HUDEP-2 (cell line): ENCODE measurements at regions not wholly inside any gene's neighbourhood (a gene's known extent, or its start where the extent isn't known, plus 50 kb on each side); places are given as distances from the start of the nearest gene placed in this dataset.

ENCODE experiments used
- DNase-seq, 76 experiments: peaks; one replicate each; lab custom pipeline; 2025; ENCODE audit not compliant: unreplicated experiment in 76 of 76; lab: John Stamatoyannopoulos, UW

DNA sequence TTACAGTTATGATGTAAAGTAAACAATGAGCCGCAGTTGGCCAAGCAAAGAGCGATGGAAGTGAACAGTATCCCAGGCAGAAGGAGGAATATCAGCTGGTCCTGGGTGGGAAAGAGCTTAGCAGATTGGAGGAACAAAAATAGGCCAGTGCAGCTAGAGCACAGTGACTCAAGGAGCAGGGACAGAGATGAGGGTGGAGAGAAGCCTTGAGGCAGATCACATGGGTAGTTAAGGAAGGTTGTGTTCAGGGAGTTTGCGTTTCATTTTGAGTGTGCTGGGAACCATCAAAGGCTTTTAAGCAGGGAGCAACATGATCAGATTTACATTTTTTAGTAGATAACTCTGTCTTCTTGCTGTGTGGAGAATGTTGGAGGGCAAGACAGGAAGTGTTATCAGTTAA is 113.6 kb downstream of the OAT start:
- no peak for DNase-seq

DNA sequence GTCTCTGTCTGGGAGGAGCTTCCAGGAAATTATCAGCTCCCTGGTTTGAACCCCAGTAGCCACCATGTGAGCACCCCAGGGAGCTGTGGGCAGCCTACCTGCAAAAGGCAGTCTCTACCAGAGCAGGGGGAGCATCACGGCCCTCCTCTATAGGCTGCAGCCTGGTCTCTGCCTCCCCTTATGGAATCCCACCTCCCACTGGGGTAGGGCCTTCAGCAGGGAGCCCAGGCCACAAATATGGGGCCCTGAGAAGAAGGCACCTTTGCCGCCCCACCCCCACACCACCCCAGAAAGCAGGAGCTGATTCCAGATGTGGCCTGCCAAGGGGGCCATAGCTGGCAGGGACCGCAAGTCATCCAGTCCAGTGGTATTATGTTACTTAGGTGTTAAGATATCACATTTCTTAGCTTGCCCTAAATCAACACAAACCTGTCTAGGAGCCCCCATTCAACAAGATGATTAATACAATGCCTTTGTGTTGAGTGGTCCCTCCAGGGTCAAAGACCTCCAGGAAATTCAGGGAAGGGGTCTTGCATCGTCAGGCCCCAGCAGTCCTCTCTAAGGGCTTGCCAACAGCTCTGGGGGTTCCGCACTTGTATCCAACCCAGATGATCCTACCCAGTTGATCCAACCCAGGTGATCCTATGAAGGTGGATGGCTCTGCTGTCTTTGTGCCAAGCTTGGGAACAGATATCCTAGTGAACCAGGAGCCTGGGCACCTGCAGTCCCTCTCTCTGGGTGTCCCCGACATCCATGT is 114.9 kb downstream of the OAT start:
- no peak for DNase-seq

DNA sequence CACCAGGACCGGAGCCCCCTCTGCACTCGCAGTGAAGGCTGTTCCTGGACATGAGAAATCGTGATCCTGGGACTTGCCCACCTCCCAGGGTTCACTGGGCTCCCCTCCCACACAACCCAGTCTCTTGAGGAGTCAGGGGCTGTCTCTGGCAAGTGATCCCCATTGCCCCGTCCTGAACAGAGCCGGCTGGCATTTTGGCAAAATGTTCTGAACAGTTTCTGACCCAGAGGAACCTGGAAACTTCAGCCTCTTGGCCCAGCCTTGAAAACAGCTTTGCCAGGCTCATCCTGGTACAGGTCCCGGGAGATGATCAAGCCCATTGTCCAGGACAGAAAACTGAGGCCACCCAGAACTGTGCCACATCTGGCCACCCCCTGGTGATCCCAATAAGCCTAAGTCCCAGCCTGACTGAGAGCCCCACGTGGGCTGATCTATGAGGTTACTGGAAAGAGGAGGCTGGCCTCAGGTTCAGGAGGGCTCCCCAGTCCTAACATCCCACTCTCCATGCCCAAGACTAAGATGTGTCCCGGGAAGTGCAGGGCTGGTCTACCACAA is 115.7 kb downstream of the OAT start:
- DNase-seq: no peak

DNA sequence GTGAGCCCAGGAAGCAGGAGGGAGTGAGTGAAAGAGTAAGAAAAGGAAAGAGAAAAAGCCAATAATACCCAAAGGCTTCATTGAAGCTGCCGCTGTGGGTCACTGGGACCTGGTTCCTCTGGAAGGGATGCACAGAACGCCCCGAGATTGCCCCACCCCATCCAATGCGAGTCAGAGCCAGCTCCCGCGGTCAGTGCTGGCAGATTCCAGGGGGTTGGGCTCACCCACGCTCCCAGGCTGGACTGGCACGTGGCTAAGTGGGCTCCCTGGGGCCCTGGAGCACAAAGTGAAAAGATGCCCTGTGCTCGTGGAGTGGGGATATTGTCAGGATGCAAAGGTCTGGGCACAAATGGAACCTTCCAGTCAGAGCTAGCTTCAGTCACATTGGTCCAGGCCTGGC is 117.0 kb downstream of the OAT start:
- DNase-seq: no peak

DNA sequence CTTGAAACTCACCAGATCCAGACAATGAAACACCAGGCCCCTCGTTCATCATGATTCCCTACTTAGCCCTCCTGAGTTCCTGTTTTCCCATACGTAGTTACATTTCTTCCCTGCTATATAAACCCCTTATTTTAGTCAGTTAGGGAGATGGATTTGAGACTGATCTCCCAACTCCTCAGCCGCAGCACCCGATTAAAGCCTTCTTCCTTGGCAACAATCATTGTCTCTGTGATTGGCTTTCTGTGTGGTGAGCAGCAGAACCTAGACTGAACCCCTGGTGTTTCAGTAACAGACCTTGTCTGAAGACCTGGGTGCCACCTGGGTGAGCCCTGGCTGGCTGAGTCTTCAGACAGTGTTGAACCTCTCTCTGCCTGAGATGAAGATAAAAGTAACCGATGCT is 118.0 kb downstream of the OAT start:
- DNase-seq: no peak

DNA sequence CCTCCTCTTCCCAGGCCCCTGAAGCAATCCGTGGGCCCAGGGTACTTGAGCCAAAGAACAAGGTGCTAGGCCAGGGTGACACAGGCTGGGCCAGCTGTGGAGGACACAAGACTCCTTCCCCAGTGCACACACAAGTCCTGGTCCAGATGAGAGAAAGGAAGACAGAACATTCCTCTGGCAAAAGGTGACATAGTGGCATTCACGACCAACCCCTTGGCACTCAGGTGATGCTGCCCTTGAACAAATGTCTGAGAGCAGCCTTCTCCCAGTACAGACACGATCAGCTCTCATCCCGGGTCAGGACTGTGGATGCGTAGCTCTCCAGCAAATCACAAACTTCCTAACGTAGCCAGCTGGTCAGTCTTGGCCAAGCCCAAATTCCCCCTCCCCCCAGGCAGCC is 118.5 kb downstream of the OAT start:
- DNase-seq: no peak

DNA sequence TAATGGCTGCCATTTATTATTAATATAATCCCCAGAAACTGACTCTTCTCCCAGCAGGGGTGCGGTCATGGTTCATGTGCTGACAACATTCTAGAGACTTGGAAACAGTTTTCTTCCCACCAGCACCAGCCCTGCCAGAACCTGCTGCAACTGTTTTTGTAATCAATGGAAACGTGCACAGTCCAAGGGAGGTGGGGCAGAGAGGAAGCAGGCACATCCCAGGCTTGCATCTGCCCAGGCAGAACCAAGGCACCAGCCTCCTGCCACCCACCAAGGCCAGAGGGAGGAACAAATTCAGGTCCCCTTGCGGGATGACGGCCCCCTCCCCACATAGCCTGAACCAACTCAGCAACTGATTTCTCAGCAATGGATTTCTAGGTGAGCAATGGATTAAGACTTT is 119.0 kb downstream of the OAT start:
- DNase-seq: no peak

DNA sequence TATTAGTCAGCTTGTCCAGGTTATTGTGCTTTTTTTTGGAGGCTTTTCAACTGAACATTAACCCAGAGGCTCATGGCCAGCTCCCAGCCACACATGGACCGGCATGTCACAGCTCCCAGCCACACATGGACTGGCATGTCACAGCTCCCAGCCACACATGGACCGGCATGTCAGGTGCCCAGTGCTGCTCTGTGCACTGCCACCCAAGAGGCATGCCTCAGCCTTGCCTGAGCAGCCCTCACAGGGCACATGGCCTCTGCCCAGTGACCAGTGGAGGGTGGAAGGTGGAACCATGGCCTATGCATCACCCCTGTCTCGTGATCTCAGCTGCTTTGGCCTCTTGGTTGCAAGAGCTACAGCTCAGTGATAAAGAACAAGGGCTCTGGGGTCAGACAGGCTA is 119.8 kb downstream of the OAT start:
- no peak for DNase-seq

DNA sequence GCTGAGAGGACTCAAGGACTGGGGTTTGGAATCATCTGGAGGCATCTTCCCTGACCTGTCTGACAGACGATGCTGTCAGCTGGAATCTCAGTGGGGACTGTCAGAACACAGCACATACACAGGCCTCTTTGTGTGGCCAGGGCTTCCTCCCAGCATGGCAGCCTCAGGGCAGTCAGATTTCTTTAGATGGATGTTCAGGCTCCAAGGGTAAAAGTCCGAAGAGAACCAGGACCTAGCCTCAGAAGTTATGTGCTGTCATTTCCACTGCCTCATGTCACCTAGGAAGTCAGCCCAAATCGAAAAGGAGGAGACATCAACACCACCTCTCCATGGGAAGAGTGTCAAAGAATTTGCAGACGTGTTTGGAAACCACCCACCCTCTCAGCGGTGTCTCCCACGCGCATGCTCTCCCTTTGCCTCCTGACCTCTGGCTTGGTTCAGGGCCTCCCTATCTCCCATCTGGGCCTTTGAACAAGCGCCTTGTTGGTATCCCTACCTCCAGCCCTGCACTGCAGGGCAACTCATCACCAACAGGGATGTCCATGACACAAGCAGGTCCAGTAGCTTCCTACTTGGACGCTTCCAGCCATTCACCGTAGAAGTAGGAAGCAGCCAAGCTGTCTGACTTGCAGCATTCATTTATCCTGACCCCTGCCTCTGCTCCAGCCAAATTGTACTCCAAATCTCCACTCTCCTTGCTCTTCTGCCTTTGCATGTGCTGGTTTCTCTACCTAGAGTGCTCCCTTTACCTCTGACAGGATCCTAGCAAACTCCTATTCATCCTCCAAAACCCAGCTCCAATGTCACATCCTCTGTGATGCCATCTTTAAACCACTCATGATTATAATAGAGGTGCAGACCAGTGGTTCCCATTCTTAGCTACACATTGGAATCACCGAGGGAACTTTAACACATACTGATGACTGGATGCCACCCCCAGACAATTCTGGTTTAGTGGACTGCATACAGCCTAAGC is 121.6 kb downstream of the OAT start:
- no peak for DNase-seq

DNA sequence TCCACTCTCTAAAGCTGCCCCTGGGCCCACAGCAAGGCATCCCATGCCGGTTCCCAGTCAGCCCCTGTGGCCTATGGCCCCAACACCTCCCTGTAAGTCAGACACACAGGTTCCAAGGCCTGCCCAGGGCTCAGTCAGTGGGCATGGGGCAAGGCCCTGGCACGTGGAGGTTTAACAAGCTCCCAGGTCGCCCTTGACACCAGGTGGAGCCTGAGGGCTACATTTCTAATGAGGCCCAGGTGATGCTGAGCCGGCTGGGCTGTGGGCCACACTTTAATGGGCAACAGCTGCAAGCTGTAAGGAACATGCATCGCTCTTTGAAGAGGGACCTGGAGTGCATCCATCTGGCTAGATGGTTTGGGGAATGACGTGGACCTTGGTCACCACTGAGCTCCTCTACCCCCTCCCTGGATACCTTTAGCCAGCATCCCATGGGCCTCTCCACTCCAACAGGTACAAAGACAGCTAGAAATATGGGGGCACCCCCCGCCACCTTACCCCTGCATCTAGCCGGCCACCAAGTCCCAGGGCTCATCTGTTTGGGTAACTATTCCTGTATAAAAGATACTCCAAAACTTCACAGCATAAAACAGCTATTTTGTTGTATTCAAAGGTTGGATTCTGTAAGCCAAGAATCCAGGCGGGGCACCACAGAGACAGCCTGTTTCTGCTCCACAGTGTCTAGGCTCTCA is 122.5 kb downstream of the OAT start:
- no peak for DNase-seq

DNA sequence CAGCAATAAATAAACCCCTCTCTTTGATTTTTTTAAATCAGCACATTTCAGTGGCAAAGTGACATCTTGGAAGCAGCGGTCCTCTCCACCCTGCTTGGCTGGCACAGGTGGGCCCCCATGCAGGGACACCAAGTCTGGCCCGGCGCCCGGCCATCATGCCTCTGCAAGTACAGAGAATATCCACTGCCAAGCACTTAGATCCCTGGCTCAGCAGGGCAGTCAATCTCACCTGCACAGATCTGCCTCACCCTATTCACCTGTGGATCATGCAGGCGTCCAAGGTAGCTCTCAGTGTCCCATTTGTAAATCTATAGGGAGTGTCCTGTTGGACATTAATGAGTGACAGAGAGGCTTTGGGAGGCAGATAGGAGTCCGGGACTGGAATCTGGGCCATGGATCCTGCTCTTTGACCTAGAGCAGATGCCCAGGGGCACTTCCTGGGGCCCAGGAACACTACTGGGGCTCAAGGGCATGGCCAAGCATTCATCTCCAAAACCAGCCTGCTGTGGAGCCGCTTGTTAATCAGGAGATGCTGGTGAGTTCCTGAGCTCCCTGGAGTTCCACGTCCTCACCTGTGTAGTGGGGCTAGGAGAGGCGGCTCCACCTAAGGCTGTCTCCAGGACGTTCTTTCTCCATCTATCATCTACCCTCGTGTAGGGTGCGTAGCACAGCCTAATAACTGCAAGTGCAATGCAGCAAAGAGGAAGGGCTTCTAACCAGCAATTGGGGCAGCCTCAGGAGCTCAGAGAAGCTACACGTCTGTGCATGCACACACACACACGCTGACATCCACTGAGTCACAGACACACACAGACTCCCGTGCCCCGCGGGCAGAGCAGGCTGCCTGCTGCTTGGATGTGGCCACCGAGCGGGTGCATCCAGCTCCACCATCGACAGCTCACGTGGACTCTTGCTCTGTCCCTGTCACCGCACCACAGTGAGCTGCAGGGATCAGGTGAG is 123.6 kb downstream of the OAT start:
- DNase-seq: no peak

DNA sequence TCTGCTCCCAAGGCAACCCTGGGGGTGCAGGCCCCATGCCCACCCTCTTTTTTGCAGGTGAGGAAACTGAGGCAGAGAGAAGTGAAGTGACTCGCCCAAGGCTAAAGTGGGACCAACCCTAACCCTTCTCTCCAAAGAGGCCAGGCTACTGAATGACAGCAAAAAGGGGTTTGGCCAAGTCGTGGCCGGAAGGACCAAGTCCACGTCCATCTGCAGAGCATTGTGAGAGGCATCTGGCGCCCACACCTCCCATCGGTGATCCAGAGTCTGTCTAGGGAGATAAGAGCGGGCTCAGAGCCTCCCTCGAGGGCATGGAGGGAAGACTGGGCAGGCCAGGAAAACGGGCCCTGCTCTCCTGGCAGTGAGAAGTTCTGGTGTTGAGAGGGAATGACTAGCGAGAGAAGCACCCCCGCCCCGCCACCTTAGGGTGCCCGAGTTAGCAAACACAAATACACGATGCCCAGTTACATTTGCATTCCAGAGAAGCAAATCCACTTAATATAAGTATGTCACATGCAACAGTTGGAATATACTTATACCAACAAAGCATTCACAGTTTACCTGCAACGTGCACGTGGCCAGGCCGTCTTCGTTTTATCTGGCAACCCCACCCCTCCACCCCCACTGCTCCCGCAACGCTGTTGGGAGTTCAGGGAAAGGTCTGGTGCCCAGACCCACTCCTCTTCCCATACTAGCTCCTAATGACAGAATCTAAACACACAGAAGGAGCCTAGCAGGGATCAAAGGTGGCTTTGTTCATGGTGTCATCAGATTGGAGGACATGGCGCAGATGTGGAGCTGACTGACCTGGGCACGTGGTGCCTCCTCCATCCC is 124.9 kb downstream of the OAT start:
- DNase-seq: no peak

DNA sequence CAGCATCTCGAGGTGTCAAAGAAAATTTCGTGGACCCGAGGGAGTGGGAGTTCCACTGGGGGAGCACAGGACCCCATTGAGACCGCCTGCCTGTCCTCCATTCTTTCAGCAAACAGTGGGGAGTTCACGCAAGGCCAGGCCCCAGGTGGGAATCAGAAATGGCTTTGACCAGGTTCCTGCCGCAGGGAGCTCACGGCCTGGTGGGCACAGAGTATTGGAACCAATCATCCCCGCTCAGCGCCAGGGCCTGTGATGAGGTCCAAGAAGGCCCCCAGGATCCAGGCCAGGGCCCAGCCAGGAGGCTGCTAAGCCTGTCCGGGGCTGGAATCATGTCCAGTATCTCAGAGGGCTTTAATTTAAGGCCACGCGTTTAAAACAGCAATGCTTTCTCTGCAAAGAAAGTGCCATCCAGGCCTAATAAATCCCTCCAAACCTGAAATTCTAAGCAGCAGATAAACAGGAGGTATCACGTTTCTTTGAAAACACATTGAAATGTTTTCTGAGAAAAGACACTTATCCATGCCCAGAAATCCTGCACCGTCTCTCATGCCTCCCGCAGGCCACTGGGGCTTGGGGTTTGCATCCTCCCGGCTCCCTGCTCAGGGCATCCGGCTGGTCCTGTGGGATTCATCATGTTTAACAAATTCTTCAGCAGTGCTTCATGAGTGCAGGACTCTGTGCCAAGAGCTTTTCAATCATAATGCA is 125.7 kb downstream of the OAT start:
- DNase-seq: no peak

DNA sequence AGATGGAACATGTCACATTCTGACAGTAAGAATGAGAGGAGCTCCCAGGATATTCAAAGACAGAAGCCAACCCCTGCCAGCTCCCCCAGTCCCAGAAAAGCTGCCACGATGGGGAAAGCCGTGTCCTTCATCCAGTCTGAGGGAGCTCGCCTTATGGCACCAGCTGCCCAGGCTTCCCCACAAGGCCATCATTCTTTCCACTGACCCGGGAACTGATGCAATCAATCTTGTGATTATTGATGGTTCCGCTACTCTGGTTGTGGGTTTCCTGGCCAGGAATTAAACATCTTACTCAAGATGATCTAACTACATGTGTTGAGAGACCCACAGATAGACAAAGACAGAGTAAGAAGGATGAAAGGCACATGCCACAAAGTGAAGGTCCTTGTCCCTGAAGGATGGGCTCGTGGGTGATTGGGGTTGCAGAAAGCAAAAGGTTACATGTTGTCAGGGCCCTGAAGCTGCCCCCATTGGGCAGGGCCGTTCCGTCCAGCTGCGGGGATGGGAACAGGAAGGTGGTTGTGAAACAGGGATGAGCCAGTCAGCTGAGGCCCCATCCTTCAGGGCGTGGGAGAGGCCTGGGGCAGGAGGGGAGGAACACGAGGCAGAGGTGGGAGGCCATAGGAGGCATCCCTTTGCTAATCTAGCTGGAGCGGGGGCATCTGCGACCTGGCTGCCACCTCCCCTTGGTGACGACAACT is 127.6 kb downstream of the OAT start:
- no peak for DNase-seq

DNA sequence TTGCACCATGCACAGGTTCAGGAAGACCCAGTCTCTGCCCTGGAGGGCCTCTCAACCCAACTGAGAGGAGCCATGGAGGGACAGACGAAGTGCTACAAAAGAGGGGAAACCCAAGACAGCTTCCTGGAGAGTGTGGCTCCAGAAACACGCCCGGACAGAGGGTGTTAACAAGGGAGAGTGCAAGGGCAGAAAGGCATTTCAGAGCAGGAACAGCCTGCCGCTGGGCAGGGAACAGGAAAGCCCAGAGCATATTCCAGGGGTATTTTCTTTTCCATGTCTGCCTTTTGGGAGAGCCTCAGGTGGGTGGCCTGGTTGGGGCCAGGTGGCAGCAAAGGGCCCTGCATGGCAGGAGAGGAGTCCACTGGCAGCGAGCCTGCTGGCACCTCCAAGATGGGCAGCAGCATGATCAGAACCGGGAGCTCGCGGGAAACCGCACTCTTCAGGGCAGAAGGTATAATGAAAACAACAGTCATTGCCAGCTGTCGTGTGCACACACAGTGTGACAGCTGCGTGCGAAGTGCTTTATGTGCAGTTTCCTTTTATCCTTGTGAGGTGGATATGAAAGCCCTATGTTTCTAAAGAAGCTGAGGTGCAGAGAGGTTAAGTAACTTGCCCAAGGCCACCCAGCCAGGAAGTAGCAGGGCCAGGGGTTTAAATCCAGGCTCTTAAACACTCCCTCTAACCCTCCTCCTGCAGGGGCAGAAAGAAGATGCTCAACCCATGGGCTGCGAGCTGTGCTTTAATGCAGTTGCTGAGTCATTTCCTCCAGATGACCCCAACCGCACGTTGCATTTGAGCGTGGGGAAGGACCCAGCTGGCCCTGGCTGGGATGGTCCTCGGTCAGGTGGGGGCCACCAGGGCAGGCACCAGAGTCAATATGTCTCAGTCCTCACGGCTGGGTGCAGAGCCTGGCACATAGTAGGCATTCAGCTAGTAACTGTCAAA is 128.6 kb downstream of the OAT start:
- no peak for DNase-seq

DNA sequence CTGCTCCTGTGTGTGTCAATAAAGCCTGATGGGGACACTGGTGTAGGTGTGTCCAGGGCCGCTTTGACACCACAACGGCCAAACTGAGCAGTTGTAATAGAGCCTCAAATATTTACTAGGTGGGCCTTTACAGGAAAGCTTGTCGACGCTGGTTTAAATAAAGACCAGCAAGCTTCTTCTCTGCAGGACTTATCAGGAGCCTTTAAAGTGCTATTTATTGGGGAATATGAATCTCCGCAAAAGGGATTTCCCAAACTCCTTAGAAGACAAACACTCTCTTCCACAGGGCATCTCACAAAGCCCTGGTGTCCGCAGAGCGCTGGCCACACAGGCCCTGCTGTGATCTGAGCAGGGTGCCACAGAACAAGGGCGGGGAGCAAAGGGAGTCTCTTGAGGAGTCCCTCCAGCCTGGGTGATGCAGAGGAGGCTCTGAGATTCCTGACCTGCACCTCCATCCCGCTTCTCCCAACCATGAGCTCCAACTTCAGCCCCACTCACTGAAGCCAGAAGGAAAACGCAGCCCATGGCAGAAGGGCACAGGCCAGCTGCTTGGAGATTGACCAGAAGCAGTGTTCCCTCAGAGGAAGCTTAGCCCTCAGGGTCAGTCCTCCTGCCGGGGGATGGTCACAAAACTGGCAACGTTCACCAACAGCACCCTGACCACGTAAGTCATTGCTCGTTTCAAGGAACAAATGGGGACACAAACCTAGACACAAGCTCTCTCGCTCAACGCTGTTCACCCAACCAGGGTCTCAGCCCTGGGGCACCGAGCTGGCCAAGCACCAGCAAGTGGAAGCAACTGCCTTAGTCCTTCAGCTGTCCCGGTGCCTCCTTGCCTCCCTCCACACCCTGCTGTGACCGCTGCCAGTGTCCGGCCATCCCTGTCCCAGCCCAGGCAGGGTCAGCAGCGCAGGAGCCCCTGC is 129.5 kb downstream of the OAT start:
- DNase-seq: no peak
